Stimulated activated naive CD4-positive, alpha-beta T cell (primary cell): ENCODE measurements at regions not wholly inside any gene's neighbourhood (a gene's known extent, or its start where the extent isn't known, plus 50 kb on each side); places are given as distances from the start of the nearest gene placed in this dataset.

ENCODE experiments used
- DNase-seq, 6 experiments: peaks; one replicate each; lab custom pipeline; 2025; lab: John Stamatoyannopoulos, UW

- no peak for DNase-seq
These were observed 677.9 kb downstream of the MATN1 start for GRCh38 chr1:30045304-30046090.

- DNase-seq, result no peak
These were observed 678.7 kb downstream of the MATN1 start for GRCh38 chr1:30044656-30045144.

GRCh38 chr1:30043731-30044408, 679.5 kb downstream of the MATN1 start:
- no peak for DNase-seq

- DNase-seq, result no peak
These were observed 680.1 kb downstream of the MATN1 start for GRCh38 chr1:30043256-30043655.

- DNase-seq, result no peak
These were observed 680.8 kb downstream of the MATN1 start for GRCh38 chr1:30042438-30043147.

GRCh38 chr1:30041741-30042437, 681.5 kb downstream of the MATN1 start:
- no peak for DNase-seq

- no peak for DNase-seq
These were observed 683.0 kb downstream of the MATN1 start for GRCh38 chr1:30040081-30041019.

DNA sequence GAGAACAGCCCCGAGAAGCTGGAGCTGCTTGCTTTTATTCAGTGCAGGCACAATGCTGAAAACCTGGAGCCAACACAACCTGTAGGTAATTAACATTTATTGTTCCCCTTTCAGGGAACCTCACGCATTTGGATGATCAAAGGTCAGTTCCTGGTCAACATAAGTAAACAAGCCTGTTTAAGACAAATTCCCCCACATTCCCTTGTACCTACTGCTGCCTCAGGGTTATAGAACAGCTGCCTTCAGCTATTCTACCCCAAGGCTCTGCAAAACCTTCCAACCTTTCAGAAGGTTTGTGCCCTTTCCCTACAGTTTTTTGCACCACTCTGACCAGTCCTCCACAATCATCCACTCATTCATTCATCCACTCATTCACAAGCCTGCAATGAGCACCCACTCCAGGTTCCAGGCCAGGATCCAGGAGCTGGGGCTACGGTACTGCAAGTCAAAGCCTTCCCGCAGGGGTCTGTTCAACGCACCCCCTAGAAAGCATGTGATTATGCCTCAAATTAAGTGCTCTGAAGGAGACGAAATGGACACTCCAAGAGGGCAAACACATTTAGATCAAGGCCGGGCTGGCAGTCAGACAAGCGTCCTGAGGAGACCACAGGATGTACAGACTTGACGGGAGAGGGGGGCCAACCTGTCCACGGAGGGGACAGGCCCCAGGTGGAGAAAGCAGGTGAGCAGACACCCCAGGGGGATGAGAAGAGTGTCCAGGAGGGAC, 683.9 kb downstream of the MATN1 start:
- DNase-seq, result no peak

DNA sequence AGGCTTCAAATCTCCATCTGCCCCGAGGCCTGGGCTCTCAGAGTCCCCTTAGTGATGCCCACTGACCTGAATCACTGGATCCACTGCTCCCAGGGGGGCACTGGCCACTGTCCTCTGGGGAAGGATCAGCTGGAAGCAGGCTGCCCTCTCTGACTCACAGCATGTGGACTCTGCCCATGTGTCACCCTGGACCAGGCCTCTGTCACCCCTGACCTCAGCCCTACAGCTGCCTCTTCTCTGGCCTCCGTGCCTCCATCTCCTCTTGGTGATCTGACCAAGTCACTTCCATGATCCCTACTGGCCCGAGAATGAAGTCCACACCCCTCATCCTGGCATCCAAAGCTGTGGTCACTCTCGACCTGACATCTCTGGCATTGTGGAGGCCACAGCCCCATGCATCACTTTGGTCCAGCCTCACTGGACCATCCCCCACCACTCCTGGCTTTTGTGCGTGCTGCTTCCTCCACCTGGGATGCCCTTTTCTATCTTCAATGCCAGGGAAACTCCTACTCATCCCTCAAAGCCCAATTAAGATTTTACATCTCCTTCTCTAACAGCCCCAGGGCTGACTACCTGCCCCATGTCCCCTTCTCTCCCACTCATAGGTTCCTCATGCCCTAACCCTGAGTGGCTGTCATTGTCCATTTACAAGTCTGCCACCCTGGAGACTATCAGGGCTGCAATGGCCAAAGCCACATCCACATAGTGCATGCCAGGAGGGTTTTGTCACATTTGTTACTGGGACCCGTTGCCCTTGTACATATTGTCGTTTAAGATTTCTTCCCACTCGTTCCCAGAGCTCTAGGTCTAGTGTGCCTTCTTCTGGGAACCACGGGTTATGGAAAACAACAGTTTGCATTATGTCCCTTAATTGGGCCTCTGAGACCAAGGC, 685.0 kb downstream of the MATN1 start:
- no peak for DNase-seq

DNA sequence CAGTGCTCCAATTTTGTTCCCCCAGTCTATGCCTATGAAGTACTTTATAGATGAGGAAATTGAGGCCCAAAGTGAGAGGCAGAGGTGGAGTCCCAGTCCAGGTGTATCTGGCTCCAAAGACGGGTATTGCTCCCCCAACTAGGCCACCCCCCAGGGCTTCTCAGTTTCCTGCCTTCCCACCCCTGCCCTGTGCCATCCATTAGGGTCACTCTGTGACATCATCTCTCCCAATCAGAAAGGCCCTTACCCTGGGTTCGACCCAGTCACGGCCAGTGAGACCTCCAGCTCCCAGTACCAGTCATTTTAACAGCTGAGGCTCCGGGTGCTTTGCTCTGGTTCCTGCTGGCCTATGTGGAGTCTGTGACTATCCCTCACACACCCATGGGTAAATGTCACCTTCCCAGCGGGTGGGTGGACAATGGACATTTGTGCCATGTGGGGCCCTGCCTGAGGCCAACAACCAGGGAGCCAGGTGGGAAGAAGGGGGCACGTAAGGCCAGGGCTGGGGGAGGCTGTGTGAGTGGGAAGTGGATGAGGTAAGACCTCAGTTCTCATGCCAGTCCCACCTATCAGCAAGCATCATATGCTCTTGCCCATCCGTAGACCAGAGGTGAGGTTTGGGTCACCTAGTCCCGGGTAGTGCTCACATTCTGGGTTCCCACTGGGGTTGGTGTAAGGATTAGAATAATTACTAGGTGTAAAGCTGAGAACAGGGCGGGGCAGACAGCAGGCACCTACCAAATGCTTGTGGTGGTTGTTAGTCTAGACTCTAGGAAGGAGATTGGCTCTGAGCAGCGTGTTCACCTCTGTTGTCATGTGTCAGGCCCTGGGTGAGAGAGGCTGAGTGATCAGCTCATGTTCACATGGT, 685.9 kb downstream of the MATN1 start:
- no peak for DNase-seq

DNA sequence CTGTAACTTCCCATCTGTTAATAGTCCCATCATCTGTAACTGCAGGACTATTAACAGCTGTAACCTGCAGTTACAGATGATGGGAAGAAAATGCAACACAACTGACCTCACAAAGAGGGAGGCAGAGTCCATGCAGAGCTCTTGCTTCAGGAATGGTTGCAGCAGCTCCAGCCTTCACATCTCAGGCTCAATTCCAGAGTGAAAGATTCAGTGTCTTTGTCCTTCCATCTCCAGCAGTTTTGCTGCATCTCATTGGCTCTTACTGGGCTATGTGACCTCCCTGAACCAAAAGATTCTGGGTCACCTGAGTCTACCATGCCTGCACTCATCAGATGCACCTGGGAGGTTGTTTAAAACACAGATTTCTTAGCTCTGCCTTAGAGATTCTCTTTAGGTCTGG, 686.7 kb downstream of the MATN1 start:
- no peak for DNase-seq

DNA sequence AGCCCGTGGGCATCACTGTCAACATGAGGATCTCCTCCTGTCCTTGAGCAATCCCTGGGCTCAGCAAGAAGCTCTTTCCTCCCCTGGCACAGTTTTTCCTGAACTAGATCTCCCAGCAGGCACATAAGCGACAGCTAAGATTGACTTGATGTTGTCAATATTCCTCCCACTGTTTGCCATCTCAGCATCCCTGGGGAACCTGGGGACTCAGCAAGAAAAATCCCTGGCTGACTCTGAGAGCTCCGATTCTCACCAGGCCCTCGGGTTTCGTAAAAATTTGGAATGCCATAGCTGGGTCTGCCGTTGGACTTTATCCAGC, 687.2 kb downstream of the MATN1 start:
- DNase-seq, result no peak

DNA sequence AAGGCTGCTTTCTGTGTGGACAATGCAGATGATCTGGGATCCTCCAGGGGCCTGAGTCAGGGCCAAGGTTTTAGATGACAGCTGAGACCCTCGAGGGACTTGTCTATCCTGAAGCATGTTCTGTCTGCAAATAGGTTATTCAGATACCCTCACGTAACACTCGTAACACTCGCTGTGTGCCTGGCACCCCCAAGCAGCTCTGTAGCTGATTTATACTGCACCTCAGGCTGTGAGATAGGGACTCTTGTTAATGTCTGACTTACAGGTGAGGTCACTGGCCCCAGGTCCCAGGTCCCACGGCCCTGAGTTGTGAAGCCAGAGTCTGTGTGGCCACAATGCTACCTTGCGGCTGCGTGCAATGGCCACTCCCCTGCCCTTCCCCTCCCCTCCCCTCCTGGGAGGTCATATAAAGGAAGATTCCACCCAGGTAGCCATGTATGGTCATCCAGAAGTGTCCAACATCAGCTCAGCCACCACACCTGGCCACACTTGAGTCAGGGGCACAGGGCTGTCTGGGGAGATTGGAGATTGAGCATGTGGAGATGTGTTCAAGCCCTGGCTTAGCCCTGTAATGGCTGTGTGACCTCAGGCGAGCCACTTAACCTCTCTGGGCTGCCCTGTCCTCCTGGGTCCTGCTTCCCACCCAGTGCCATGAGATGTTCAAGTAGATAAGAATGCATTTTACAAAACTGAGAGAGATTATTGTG, 687.7 kb downstream of the MATN1 start:
- DNase-seq, result no peak

DNA sequence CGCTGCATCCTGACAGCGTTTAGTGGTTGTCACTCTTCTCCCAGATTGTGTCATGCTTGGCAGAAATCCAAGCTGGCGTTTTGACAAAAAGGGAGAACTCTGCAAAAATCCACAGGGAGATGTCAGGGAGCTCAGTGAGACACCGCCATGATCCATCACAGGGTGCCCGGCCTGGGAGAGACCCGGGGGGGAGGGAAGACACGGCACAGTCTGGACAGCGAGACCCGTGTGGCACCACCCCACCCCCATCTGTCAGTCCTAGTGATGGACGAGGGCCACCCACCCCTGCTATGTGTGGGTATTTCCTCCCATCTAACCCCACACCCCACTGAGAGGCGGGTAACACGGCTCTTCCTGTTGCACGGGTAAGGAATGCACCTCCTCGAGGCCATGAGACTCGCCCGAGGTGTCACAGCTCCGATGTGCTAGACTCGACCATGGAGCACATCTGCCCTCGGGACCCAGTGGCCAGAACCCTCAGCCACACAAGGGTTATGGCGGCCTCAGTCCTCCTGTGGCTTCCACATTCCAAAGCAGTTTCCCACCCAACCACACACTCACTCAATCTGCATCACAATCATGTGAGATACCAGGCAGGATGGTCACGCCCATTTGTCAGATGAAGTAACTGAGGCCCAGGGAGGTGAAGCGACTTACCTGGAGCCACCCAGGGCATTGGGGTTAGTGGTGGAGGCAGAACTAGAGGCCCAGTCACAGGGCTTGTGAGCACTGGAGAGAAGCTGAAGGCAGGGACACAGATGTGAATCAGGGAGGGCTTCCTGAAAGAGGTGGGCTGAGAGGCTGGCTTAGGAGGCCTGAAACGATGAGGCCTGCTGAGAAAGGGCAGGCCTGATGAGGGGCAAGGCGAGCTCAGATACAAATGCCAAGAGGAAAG, 688.5 kb downstream of the MATN1 start:
- no peak for DNase-seq

DNA sequence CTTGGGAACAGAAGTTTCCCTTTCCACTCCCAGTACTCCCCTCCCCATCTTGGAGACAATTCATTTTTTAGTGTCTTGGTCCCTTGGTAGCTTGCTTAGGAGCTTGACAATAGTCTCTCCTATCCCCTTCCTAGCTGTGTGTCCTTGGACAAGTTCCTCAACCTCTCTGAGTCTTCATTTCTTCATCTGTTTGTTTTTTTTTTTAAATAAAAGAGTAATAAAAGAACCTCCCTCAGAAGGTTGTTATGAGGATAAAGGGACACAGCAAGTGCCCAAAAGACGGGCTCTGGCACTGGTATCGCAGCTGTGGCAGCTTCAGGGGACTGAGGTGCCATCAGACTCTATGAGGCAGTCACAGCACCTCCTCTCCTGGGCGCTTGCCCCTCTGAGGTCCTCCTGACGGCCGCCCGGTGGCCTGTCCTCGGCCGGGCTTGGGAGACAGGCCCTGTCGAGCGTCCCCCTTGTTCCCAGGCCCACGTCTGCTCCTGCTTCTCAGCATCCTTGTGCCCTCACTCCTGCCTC, 689.2 kb downstream of the MATN1 start:
- no peak for DNase-seq

DNA sequence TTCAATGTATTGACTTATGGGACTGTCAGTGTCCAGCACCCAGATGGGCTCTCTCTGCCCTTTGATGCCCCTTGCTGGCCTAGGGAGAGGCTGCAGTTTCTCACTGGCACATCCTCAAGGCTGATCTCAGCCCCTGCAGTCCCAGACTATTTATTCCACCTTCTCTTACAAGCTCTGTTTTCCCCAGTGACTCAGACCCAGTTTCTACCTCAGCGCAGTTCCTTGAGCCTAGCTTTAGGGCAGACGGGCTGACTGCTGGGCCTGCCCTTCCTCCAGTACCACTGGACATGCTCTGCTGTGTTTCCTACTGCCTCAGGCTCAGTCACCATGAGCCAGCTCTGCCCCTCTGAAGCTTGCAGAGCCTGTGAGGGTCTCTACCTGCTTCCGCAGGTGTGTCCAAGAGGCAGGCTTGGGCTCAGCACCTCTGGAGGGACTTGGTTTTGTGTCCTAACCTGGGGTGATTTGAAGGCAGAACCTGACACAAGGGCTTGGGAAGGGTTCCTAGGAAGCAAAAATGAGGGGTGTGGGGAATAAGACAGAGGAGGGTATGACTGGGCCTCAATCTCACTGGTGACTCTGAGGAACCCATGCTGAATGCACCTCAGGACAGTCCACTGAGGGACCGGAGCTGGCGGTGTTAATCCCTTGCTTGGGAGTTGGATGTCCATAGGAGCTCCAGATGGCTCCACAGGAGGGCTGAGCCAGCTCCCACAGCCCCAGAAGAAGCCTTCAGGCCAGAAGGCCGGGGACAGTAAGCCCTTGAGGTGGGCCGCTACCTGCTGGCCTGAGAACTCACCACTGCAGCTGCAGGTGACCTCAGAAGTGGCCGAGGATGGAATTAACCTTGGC, 689.9 kb downstream of the MATN1 start:
- DNase-seq, result no peak
